Heart right ventricle (tissue), 16 donors: ENCODE measurements at regions not wholly inside any gene's neighbourhood (a gene's known extent, or its start where the extent isn't known, plus 50 kb on each side); places are given as distances from the start of the nearest gene placed in this dataset.

ENCODE experiments used
- ATAC-seq, 8 donors: fragments of 200-7000 bp; cut with Tn5 transposase; one replicate each; pipeline ENCODE4 v1.9.1; 2020; ENCODE audit warnings: mild to moderate bottlenecking in 8 of 8, moderate library complexity in 8 of 8, moderate number of reproducible peaks in 1 of 8
- DNase-seq, 2 donors: peaks; one replicate each; pipeline ENCODE4 v3.0.0-alpha.2; 2020
- H3K27ac ChIP-seq, 10 donors: fragments of 200-600 bp; sonication (generic) in 2 of 10; one replicate each; pipeline versions ENCODE4 v1.5.0 to v1.8.0; 2020 to 2022; ENCODE audit warnings: mild to moderate bottlenecking in 3 of 10
- H3K27me3 ChIP-seq, 7 donors: fragments of 200-600 bp; one replicate each; pipeline ENCODE4 v1.8.0; 2021 to 2022; ENCODE audit warnings: mild to moderate bottlenecking in 2 of 7
- H3K36me3 ChIP-seq, 9 donors: fragments of 200-600 bp; sonication (generic) in 1 of 9; one replicate each; pipeline versions ENCODE4 v1.5.0 to v1.8.0; 2020 to 2022; ENCODE audit warnings: mild to moderate bottlenecking in 2 of 9
- H3K4me1 ChIP-seq, 9 donors: fragments of 200-600 bp; sonication (generic) in 1 of 9; one replicate each; pipeline versions ENCODE4 v1.5.0 to v1.8.0; 2020 to 2022; ENCODE audit warnings: mild to moderate bottlenecking in 4 of 9
- H3K4me3 ChIP-seq, 10 donors: fragments of 200-600 bp; sonication (generic) in 2 of 10; one replicate each; pipeline versions ENCODE4 v1.5.0 to v1.8.0; 2020 to 2022; ENCODE audit warnings: mild to moderate bottlenecking in 7 of 10, moderate library complexity in 2 of 10
- H3K9me3 ChIP-seq, 11 donors: fragments of 200-600 bp in 10 of 11; sonication (generic) in 2 of 11; one replicate each; pipeline versions ENCODE4 v1.5.0 to v1.8.0; 2013 to 2022; ENCODE audit warnings: mild to moderate bottlenecking in 2 of 11, control low read depth in 1 of 11, moderate library complexity in 1 of 11
- CTCF ChIP-seq, 9 donors: fragments of 200-600 bp; sonication (generic) in 2 of 9; IDR thresholded peaks; one replicate each; pipeline versions ENCODE4 v1.5.0 to v1.8.0; 2021 to 2022; ENCODE audit warnings: antibody characterized with exemption in 9 of 9, mild to moderate bottlenecking in 5 of 9, moderate library complexity in 1 of 9
- WGBS, 2 donors: extraction: QIAGEN DNeasy Blood & Tissue Kit; methylation state at CpG; one replicate each; pipeline ENCODE4 v1.1.7; 2013; ENCODE audit warnings: inconsistent platforms in 1 of 2; 5-methylcytosine and 5-hydroxymethylcytosine counted together
- intact Hi-C, 10 donors: fragments of 100-400 bp; cut with DNase I; formaldehyde crosslinking; loops; one replicate each; pipeline versions ENCODE4 v1.11.1 to v1.14.2; 2022
- donor health status: Arrhythmogenic right ventricular cardiomyopathy.
- donor health status: ischemic (EF 13 %, LVEDD 7.1; RV severe dilation, severe dysfunction).
- donor health status: healthy with polysubstance abuse.
- donor health status: DM: no; HTN: yes; CAD: no.
- donor health status: DM: no; HTN: no; CAD: no.
- donor health status: ischemic (EF 25% LVEDD 6.9; RV normal size, moderate dysfunction).
- donor health status: ischemic (EF 25% LVEDD 5.7; RV mildly dilated, moderate dysfunction).
- donor health status: healthy.
- donor health status: DM: yes; HTN: yes; CAD: no.
- donor health status: Ischemic cardiomyopathy.
- donor health status: ischemic (EF 35%, LVEDD 5.7; RV mildly dilated, moderate dysfunction).
- donor health status: nonischemic (EF 11% LVEDD 7.7; RV severe dilation, severe dysfunction).
- donor health status: DM: yes; HTN: yes; CAD: no.
- donor health status: PGD.
- donor health status: ischemic (EF 29% LVEDD 5.4; RV normal size, mild dysfunction).
- donor health status: nonischemic (EF 23%, LVEDD 6.1; RV moderate dilation, normal function).

GRCh38 chr3:31234145-31234544 is 298.6 kb upstream of the STT3B start:
- Histone ChIP-seq H3K4me3 (no peak overlapping the region), H3K9me3 (no peaks in the 10 kb centered on the region), H3K27me3 (peaks cover 0 to 34% (median 13%) of the 10 kb centered on the region in 7 donors), H3K4me1 (peaks cover 0 to 46% (median 0%) of the 10 kb centered on the region in 9 donors), H3K27ac (peak overlapping the region in 1 of 10 donors; percentile 84), H3K36me3 (no peaks in the 10 kb centered on the region)
- no peak for DNase-seq
- peak in 2 of 8 donors; percentile 16 to 47 for ATAC-seq
- no peak for TF ChIP-seq CTCF (IDR thresholded peaks at IDR 0.05)
- intact Hi-C loops: no loop called here
- WGBS, 2 donors: 80 to 87% methylated on average over 6 of the region's 6 CpGs

GRCh38 chr3:31235062-31235700 is 297.5 kb upstream of the STT3B start:
- peaks cover 0 to 34% (median 13%) of the 10 kb centered on the region in 7 donors for H3K27me3 ChIP-seq
- intact Hi-C loops: no loop called here
- no peak for DNase-seq
- 86 to 92% methylated on average over 3 of the region's 3 CpGs for WGBS, 2 donors
- no peak for TF ChIP-seq CTCF (IDR thresholded peaks at IDR 0.05)
- H3K4me3 ChIP-seq: no peak overlapping the region
- H3K9me3 ChIP-seq: no peaks in the 10 kb centered on the region
- no peak overlapping the region for H3K27ac ChIP-seq
- H3K4me1 ChIP-seq: peaks cover 0 to 42% (median 0%) of the 10 kb centered on the region in 9 donors
- no peak for ATAC-seq
- H3K36me3 ChIP-seq: no peaks in the 10 kb centered on the region

GRCh38 chr3:31237887-31238286 is 294.8 kb upstream of the STT3B start:
- no peaks in the 10 kb centered on the region for H3K9me3 ChIP-seq
- intact Hi-C loops: no loop called here
- 28 to 42% methylated on average over 4 of the region's 4 CpGs for WGBS, 2 donors

GRCh38 chr3:31240013-31240412 is 292.7 kb upstream of the STT3B start:
- WGBS, 2 donors: 88 to 92% methylated on average over 5 of the region's 5 CpGs
- no peaks in the 10 kb centered on the region for H3K36me3 ChIP-seq
- peaks cover 0 to 20% (median 13%) of the 10 kb centered on the region in 7 donors for H3K27me3 ChIP-seq
- intact Hi-C loops: no loop called here
- TF ChIP-seq CTCF (IDR thresholded peaks at IDR 0.05): no peak
- no peak for ATAC-seq
- no peak overlapping the region for H3K27ac ChIP-seq
- no peak for DNase-seq
- H3K4me1 ChIP-seq: peaks cover 0 to 6% (median 0%) of the 10 kb centered on the region in 9 donors
- no peak overlapping the region for H3K4me3 ChIP-seq
- no peaks in the 10 kb centered on the region for H3K9me3 ChIP-seq

More at GRCh38 chr3:31237887-31238286, 294.8 kb upstream of the STT3B start:
- Histone ChIP-seq H3K27ac (no peak overlapping the region), H3K4me3 (no peak overlapping the region), H3K4me1 (peaks cover 0 to 24% (median 0%) of the 10 kb centered on the region in 9 donors), H3K36me3 (no peaks in the 10 kb centered on the region), H3K27me3 (peaks cover 0 to 34% (median 13%) of the 10 kb centered on the region in 7 donors)
- ATAC-seq (peak in 3 of 8 donors; percentile 50 to 78 (median 62)), DNase-seq (no peak)
- no peak for TF ChIP-seq CTCF (IDR thresholded peaks at IDR 0.05)
